ENCODE measurements at regions not wholly inside any gene's neighbourhood (a gene's known extent, or its start where the extent isn't known, plus 50 kb on each side); places are given as distances from the start of the nearest gene placed in this dataset.

DNA sequence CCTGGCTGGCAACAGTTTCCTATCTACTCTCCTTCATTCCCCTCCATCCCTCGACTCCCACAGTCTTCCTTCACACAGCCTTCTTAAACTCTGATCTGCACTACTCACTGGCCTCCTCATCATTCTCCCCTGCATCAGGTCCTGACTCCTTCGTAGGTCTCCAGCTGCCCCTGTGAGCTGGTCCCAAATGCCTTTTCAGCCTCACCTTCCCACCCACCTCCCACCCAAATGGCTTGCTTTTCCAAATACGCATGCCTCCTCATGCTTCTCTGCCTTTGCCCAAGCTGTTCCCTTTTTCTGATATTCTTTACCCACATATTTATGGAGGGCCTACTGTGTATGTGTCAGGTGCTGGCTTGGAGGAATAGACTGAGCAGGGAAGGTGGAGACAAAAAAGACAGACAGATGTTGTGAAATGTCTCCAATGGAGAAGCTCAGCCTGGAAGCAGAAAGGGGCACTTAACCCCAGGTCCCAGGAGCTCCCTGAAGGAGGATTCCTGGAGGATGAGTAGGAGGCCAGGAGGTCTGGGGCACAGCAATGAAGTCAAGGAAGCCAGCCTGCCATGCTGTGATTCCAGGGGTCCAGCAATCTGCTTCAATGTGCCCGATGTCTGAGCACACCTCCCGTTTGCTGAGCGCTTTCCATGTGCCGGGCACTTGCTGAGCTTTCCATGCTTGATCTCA, 252.2 kb downstream of the SHQ1 start:
- Histone ChIP-seq H3K23me2 (ENCODE audit: low read depth, low read length) (no peaks in the 10 kb centered on the region; the same call in 1 of the 2 replicates), H3K56ac (replicated peaks; ENCODE audit: insufficient read length, low read depth, low read length) (no peak overlapping the region), H3K79me2 (ENCODE audit: control insufficient read depth in 1 of 2, insufficient read depth in 2 of 2, low read length in 2 of 2) (no peaks in the 10 kb centered on the region), H3K79me1 (ENCODE audit: low read depth, low read length) (no peaks in the 10 kb centered on the region), H2BK15ac (ENCODE audit: low read length) (peak overlapping the region; percentile 72; the same call in 1 of the 2 replicates), H4K8ac (ENCODE audit: extremely low read depth, insufficient read depth, low read length) (no peak overlapping the region), H3K4ac (replicated peaks; ENCODE audit: insufficient read length, low read depth, low read length) (no peak overlapping the region), H3K27me3 (replicated peaks in 1 of 4; ENCODE audit: control insufficient read depth in 3 of 4, extremely low read depth in 1 of 4, insufficient read depth in 3 of 4, low read length in 3 of 4) (no peaks in the 10 kb centered on the region), H2AFZ (ENCODE audit: low read length) (no peak overlapping the region), H3K18ac (ENCODE audit: extremely low read depth, low read length) (peak overlapping the region; percentile 19; the same call in 1 of the 2 replicates), H3K4me1 (replicated peaks in 1 of 4; ENCODE audit: control insufficient read depth in 3 of 4, insufficient read depth in 4 of 4, low read length in 3 of 4) (peaks cover 7 to 13% (median 10%) of the 10 kb centered on the region in 4 experiments), H3K27ac (ENCODE audit: low read depth, low read length) (no peak overlapping the region), H3K9me3 (ENCODE audit: insufficient read depth in 2 of 2, low read depth in 1 of 2, low read length in 1 of 2) (no peaks in the 10 kb centered on the region), H3K23ac (ENCODE audit: insufficient read length) (no peak overlapping the region), H3K4me3 (ENCODE audit: extremely low read depth in 1 of 4, insufficient read depth in 2 of 4, low read depth in 3 of 4, low read length in 4 of 4) (no peak overlapping the region), H2AK5ac (ENCODE audit: low read depth, low read length) (no peak overlapping the region), H2BK5ac (ENCODE audit: low read depth, low read length) (peak overlapping the region; percentile 39; the same call in 1 of the 2 replicates), H3K14ac (ENCODE audit: insufficient read length) (no peak overlapping the region), H3K36me3 (ENCODE audit: control insufficient read depth in 2 of 4, insufficient read depth in 4 of 4, low read length in 3 of 4) (no peaks in the 10 kb centered on the region), H3K4me2 (ENCODE audit: insufficient read depth in 1 of 2, low read depth in 2 of 2, low read length in 2 of 2) (no peak overlapping the region), H4K5ac (ENCODE audit: insufficient read length, low read depth, low read length) (no peak overlapping the region), H2BK20ac (ENCODE audit: low read length) (peak overlapping the region; percentile 32; the same call in 1 of the 2 replicates), H3K9ac (replicated peaks in 1 of 4; ENCODE audit: extremely low read depth in 1 of 4, low read depth in 3 of 4, low read length in 3 of 4) (no peak overlapping the region), H2BK12ac (ENCODE audit: low read depth, low read length) (no peak overlapping the region; the same call in 1 of the 2 replicates), H4K91ac (replicated peaks; ENCODE audit: insufficient read length, low read length) (no peak overlapping the region), H2BK120ac (replicated peaks; ENCODE audit: low read depth, low read length) (no peak overlapping the region), H4K20me1 (replicated peaks in 1 of 2; ENCODE audit: control insufficient read depth in 1 of 2, insufficient read depth in 2 of 2, low read length in 2 of 2) (peaks cover 0 to 1% of the 10 kb centered on the region in 2 experiments)
- no peak for DNase-seq (ENCODE audit: low read depth in 1 of 2, low spot score in 2 of 2)
- 88% methylated on average over 7 of the region's 7 CpGs; no CpG with 5 or more reads in 1 of the 2 experiments for WGBS, 2 experiments (ENCODE audit: extremely low coverage in 1 of 2, insufficient coverage in 1 of 2, insufficient read length in 1 of 2, insufficient replicate concordance in 2 of 2, low coverage in 1 of 2, low lambda C conversion rate in 2 of 2, missing lambda C conversion rate in 1 of 2)
- ChIA-PET CTCF (ENCODE audit: partially characterized antibody) (interaction anchor here (0.6 to 2.7 kb wide), 4 partner anchors 8 to 485 kb away, joined by 3 to 18 read pairs (median 4); no protein-coding TSS in a partner anchor), POLR2A (ENCODE audit: partially characterized antibody) (no interaction called here)
- no peak for FAIRE-seq
- TF ChIP-seq TCF12 (IDR thresholded peaks at IDR 0.05; ENCODE audit: low read depth, low read length) = no peak
- TF ChIP-seq, protein P1, sequence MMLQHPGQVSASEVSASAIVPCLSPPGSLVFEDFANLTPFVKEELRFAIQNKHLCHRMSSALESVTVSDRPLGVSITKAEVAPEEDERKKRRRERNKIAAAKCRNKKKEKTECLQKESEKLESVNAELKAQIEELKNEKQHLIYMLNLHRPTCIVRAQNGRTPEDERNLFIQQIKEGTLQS (IDR thresholded peaks at IDR 0.05; ENCODE audit: insufficient read depth, low read depth, low read length) = no peak
- TF ChIP-seq MAFK (IDR thresholded peaks at IDR 0.05; ENCODE audit: low read depth, low read length) = no peak
- TF ChIP-seq FOSL1 (IDR thresholded peaks at IDR 0.05; ENCODE audit: insufficient read depth, low read depth, low read length) = no peak
- TF ChIP-seq BRCA1 (IDR thresholded peaks at IDR 0.05; ENCODE audit: low read depth, low read length) = no peak
- no peak for TF ChIP-seq EGR1 (IDR thresholded peaks at IDR 0.05; ENCODE audit: borderline replicate concordance, low read depth, low read length)
- no peak for TF ChIP-seq KDM1A (IDR thresholded peaks at IDR 0.05; ENCODE audit: borderline replicate concordance, low read length)
- TF ChIP-seq CTBP2 (IDR thresholded peaks at IDR 0.05; ENCODE audit: borderline replicate concordance, insufficient read depth, insufficient read length, low read length) = no peak
- no peak for TF ChIP-seq PHF8 (conservative IDR thresholded peaks at IDR 0.05; ENCODE audit: low read depth, low read length)
- no peak for TF ChIP-seq YY1 (IDR thresholded peaks at IDR 0.05; ENCODE audit: low read depth, low read length)
- TF ChIP-seq NANOG (IDR thresholded peaks at IDR 0.05; ENCODE audit: insufficient read depth, low read depth, low read length, poor library complexity, severe bottlenecking) = no peak
- no peak for TF ChIP-seq GTF2F1 (IDR thresholded peaks at IDR 0.05; ENCODE audit: borderline replicate concordance, low read depth, low read length)
- TF ChIP-seq SP2 (IDR thresholded peaks at IDR 0.05; ENCODE audit: low read length) = no peak

Measured in H1 (cell line).